ENCODE measurements at regions not wholly inside any gene's neighbourhood (a gene's known extent, or its start where the extent isn't known, plus 50 kb on each side); places are given as distances from the start of the nearest gene placed in this dataset.
"Not testable (repeated sequence)": the region's sequence is repeated elsewhere in the genome, so short reads cannot be mapped to it uniquely, and the experiment has no call there.

GRCh38 chr18:34352385-34353163 lies 127.9 kb upstream of the NOL4 start:
- no peak for DNase-seq

GRCh38 chr18:34354351-34354750 lies 129.6 kb upstream of the NOL4 start:
- DNase-seq = no peak

GRCh38 chr18:34357944-34358580 lies 133.3 kb upstream of the NOL4 start:
- DNase-seq = no peak

- no peak for DNase-seq
These were observed 134.2 kb upstream of the NOL4 start for GRCh38 chr18:34358923-34359322.

GRCh38 chr18:34364699-34365098 lies 140.0 kb upstream of the NOL4 start:
- DNase-seq = no peak

- no peak for DNase-seq
These were observed 146.1 kb upstream of the NOL4 start for GRCh38 chr18:34370704-34371395.

- no peak for DNase-seq
These were observed 155.6 kb upstream of the NOL4 start for GRCh38 chr18:34380326-34380725.

- DNase-seq = no peak
These were observed 160.6 kb upstream of the NOL4 start for GRCh38 chr18:34385311-34385710.

- no peak for DNase-seq
These were observed 162.1 kb upstream of the NOL4 start for GRCh38 chr18:34386803-34387202.

GRCh38 chr18:34397286-34397896 lies 172.7 kb upstream of the NOL4 start:
- DNase-seq = no peak

- no peak for DNase-seq
These were observed 175.2 kb upstream of the NOL4 start for GRCh38 chr18:34399892-34400291.

- DNase-seq = no peak
These were observed 176.1 kb upstream of the NOL4 start for GRCh38 chr18:34400834-34401233.

GRCh38 chr18:34401775-34402174 lies 177.1 kb upstream of the NOL4 start:
- no peak for DNase-seq

- not testable (repeated sequence) for DNase-seq
These were observed 182.8 kb upstream of the NOL4 start for GRCh38 chr18:34407471-34407870.

GRCh38 chr18:34411952-34412351 lies 187.2 kb upstream of the NOL4 start:
- DNase-seq = no peak

GRCh38 chr18:34431042-34431441 lies 206.3 kb upstream of the NOL4 start:
- no peak for DNase-seq

- DNase-seq = no peak
These were observed 219.9 kb upstream of the NOL4 start for GRCh38 chr18:34444622-34445021.

- DNase-seq = no peak
These were observed 223.9 kb upstream of the NOL4 start for GRCh38 chr18:34448662-34449061.

GRCh38 chr18:34457761-34458160 lies 233.0 kb upstream of the NOL4 start:
- DNase-seq = no peak

- no peak for DNase-seq
These were observed 233.8 kb upstream of the NOL4 start for GRCh38 chr18:34458410-34458977.

GRCh38 chr18:34461266-34461665 lies 236.6 kb upstream of the NOL4 start:
- DNase-seq = no peak

GRCh38 chr18:34467058-34467457 lies 242.3 kb upstream of the NOL4 start:
- DNase-seq = no peak

- no peak for DNase-seq
These were observed 229.9 kb upstream of the DTNA start for GRCh38 chr18:34480162-34480700.
